Stimulated activated CD4-positive, alpha-beta T cell treated with anti-CD3 and anti-CD28 coated beads, Interleukin-12 subunit alpha, Interleukin-12 subunit beta, amount 100 ng/mL, for 48 hours (primary cell): ENCODE measurements at regions not wholly inside any gene's neighbourhood (a gene's known extent, or its start where the extent isn't known, plus 50 kb on each side); places are given as distances from the start of the nearest gene placed in this dataset.
"Not testable (repeated sequence)": the region's sequence is repeated elsewhere in the genome, so short reads cannot be mapped to it uniquely, and the experiment has no call there.

ENCODE experiments used
- DNase-seq, 3 donors: peaks; one replicate each; pipeline ENCODE4 v3.0.0-alpha.2; 2020; ENCODE audit warnings: low read depth in 2 of 3, low spot score in 1 of 3

DNA sequence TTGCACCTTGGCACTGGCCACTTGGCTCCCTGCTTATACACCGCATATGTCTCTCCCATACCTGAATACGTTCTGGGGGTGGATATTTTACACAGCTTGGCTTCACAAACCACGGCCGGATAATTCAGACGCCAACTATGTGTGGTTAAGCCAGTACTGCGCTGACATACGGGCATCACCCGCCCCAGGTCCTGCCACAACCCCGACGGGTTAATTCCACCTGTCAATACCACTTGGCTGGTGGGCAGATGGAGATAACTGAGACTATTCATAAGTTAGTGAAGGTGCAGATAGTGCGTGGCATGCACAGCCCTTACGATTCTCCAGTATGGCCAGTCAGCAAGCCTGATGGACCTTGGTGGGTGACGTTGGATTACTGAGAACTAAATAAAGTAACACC is 696.3 kb upstream of the AGA start:
- no peak for DNase-seq

DNA sequence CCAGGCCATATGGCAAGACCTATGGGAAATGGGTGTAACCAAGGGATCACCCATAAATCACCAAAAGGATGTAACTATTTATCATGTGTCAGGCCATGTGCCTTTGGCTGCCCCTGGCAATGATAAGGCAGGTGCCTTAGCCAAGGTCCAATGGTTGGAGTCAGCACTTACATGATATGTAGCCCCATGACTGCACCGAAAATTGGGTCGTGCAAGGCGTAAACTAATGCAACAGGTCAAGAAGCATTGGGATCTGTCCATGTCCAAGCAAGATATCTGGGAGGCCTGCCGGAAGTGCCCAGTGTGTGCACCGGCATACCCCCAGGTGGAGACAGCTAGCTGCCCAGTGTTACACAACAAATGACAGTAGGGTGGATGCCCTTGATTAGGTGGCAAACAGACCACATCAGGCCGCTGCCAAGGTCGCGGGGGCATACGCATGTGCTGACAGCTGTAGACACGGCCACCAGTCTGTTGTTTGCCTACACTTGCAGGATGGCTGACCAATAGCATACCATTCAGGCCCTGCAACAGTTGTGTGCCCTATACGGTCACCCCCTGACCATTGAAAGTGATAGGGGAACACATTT is 698.2 kb upstream of the AGA start:
- no peak for DNase-seq

DNA sequence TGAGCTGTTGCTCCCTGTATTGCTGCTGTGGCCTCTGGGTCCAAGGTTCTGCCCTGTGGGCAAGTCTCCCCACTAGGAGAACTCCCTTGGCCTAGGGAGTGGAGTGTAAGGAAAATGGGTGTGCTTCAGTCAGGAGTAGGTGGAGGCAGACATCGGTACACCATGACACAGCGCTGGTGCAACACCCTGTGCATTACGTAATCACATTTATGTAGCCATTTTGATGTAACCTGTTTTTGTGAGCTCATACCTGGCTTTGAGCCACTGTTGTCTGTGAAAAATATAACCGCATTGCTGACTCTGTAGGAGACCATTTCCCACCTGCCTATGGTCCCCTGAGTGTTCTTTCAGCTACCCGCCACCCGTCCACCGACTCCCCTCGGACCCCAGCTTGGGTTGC is 700.5 kb upstream of the AGA start:
- DNase-seq, result no peak

DNA sequence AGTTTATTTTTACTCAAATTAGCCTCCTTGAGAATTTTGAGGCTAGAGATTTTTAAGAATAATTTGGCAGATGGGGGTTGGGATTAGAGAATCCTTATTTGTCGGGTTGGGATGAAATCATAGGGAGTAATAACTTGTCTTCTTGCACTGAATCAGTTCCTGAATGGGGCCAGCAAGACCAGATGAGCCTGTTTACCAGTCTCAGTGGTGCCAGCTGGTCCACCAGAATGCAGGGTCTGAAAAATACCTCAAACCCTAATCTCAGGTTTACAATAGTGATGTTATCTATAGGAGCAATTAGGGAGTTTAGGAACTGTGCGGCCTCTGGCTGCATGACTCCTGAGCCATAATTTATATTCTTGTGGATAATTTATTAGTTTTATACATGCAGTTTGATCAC is 705.9 kb upstream of the AGA start:
- no peak for DNase-seq

DNA sequence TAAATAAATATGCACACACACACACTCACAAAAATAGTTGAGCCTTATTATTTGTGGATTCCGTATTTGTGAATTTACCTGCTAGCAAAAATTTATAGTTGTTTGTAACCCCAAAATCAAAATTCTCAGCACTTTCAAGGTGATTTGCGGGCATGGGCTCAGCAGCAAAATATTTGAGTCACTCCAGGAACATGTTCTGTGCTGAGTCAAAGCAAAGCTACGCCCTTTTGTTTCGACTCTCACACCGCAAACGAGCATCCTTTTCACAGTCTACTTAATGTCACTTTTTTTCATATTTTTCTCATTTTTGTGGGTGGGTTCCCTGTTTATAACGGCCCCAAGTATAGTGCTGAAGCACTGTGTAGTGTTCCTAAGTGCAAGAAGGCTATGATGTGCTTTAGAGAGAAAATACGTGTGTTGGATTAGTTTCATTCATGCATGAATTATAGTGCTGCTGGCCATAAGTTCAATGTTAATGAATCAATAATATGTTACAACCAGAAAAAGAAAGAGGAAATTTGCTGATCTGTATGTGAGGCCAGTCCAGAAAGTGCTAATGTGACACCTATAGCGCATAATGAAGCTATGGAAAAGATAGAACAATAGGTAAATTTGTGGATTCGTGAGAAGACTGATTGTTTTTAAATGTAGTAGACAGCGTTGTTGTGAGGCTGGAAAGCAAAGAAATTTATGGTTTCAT is 723.2 kb upstream of the AGA start:
- DNase-seq, result no peak

DNA sequence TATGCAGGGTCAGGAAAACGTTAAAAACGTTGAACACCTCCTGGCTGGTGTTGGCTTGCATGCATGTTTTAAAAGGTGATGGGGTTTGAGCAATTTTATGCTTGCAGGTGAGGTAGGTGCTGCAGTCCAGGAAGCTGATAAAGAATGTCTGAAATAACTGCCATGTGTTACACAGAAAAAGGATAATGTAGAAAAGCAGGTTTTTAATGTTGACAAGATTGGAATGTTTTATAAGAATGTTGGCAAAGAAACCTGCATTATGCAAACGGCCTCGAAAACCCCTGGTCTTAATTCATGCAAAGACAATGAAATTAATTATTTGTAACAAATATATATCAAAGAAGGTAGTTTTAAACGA is 723.7 kb upstream of the AGA start:
- no peak for DNase-seq

DNA sequence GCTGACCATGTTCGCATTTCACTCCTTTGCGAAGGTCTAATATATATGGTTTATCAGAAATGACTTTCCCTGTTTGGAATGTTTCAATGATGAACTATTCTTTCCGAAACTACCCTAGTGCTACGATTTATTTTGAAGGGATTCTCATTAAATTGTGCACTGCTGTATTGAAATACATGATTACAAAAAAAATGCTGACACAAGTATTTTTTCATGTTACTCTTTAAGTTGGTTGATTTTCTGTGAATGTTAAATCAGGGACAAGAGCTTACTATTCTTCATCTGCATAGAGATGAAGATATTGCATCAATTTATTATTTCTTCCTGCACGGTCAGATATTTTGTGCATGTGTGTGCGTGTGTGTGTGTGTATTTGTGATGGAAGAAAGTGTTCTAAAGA is 731.5 kb upstream of the AGA start:
- no peak for DNase-seq

DNA sequence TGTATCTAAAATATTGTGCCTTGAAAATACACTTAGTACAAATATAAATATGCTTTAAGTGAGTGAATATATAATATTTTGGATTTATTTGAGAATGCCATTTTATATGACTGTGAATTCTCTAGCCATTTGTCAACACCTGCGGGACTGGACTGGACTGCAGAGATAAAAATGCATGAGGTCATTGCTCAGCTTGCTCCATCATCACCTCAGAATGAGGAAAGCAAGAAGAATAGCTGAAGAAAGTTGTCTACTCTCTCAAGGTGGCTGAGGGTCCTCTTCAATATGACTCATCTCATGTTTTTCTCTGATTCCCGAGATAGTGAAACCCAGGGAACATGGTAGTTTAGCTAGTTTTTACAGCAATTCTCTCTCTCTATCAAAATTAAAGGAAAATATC is 732.5 kb upstream of the AGA start:
- DNase-seq, result no peak

DNA sequence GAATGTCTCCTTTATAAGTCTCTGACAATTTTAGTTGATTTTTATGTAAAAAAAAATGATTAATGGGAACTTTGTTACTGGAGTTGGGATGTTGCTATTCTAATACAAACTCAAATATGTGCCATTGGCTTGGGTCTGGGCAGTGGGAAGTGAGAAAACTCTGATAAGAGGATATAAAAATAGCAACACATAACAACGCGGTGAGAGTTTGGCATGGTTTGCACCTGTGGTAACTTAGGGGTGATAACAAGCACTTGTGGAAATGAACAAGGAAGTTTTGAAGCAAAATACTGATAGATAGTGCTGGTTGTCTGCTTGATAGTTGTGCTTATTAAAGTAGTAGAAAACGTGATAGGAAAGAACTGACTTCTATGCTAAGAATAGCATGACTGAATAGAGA is 743.3 kb upstream of the AGA start:
- DNase-seq, result no peak

DNA sequence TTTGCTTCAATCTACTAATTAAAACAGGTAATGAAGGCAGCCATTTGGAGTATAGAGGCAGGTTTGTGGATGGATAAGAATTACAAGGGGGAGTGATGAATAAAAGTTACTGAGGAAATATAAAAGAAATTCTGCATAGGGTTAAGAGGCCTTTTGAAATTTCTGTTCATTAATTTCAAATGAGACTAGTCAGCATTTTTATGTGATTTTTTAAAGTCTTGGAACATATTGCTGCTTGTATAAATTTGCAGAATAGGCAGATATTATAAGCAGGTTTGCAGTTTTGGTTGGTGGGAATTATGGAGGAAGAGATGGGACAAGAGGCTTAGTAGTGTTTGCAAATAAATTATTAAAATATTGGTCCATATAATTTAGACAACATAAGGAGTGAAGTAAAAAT is 750.4 kb upstream of the AGA start:
- no peak for DNase-seq

DNA sequence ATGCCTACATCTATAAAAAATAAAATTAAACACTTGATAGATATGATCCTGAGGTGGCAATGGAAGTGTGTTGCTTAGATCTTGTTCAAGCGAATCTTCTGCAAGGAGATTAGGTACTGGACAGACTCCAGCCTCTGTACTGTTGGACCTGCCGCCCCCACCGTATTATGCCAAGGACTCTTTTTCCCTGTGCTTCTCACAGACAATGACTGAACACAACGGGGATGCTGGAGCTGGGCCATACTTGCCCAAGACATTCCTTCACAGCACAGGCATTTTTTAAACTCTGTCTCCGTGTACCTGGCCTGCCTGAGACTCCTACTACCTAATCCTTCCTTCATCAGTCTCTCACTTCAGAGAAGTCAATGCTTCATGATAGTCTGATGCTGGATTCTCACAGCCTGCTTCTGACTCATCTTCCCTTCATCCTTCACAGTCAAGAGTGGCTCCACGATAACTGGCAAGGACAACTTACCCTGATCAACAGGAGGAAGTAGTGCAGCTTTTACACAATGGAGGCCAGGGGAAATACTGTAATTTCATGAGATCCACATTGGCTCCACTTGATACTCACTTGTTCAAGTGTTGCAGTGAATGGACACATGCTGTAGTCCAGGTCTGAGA is 754.6 kb upstream of the AGA start:
- no peak for DNase-seq

DNA sequence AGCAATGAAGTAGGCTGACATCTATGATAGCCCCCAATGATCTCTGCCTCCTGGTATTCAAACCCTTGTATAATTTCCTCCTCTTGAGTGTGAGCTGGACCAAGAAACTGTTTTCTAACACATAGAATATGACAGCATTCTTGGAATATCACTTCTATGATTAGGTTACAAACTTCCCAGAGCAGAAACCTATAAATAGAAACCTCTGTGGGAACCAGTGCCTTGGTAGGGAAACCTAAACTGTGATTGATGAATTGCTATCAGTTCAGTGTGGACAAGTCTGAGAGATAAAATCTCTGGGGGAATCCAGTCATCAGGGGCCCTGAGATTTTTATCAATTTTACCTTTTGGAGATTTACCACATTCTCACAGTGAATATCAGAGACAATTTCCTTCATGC is 756.5 kb upstream of the AGA start:
- DNase-seq, result no peak

DNA sequence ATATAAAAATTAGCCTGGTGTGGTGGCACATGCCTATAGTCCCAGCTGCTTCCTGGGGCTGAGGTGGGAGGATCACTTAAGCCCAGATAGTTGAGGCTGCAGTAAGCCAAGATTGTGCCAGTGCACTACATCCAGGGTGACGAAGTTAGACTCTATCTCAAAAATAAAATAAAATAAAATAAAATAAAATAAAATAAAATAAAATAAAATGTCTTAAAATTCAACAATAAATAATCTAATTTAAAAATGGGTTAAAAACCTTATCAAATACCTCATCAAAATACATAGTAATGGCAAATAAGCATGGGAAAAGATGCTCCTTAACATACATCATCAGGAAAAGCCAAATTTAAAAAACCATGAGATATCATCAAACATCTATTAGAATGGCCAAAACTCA is 760.2 kb upstream of the AGA start:
- no peak for DNase-seq

DNA sequence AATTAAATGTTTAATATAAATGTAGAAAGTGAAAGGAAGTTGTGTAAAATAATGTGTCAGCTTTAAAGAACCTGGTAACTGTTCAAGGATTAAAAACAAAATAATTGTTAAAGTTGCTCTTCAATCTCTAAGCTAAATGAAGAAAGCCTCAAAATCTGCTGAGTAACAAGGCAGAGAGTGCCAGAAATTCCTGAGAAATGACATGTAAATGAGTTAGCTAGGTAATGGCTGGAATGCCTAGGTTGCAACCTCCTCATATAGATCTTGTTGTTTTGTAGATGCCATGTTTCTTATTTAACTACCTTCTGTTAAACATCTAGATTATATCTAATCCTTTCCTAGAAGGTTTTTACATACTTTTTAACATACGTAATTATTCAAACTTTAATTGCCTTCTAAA is 763.6 kb upstream of the AGA start:
- DNase-seq, result no peak

DNA sequence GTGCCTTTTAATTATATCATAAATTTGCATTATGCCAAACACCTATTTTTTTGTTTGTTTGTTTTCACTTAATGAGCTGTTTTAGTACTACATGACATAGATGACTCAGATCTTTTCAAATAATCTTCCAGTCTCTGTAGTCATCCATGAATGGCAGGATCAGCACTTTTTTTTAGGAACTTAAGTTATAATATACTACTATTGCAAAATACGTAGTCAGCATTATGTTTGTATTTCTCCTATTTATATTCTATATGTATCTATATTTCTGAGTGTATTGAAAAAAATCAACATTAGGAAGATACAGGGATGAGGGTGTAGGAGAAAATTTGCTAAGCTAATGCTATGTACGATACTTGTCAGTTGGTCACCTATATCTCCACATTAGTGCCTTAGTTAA is 773.1 kb upstream of the AGA start:
- no peak for DNase-seq

DNA sequence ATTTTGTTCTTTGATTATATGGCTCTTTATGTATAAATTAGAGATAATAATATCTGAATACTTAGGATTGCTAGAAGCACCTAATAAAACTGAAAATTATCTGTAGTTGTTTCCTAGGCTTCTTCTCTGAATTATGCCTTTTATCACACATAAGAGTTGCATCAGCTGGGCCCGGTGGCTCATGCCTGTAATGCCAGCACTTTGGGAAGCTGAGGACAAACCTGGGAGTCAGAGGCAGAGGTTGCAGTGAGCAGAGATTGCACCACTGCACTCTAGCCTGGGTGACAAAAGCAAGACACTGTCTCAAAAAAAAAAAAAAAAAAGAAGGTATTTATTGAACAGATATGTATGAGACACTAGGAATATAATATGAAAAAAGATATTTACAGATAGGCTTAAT is 773.5 kb upstream of the AGA start:
- DNase-seq, result no peak

DNA sequence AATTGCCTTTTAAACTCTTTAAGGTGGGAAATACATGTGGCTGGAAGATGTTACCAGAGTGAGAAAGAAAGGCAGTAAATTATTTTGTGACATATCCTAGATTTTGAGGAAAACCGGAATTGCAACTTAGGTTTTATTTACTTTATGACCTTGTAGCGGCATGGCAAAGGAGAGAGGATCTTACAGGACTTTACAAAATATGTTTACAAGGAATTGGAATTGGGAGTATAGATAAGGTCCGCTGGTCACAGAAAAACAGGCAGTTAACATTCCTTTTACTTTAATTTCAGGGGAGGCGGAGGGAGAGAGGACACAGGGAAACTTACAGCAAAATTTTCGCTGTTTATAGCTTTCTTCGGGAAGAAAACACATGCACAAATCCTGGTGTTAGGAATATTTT is 784.2 kb upstream of the AGA start:
- not testable (repeated sequence) for DNase-seq

DNA sequence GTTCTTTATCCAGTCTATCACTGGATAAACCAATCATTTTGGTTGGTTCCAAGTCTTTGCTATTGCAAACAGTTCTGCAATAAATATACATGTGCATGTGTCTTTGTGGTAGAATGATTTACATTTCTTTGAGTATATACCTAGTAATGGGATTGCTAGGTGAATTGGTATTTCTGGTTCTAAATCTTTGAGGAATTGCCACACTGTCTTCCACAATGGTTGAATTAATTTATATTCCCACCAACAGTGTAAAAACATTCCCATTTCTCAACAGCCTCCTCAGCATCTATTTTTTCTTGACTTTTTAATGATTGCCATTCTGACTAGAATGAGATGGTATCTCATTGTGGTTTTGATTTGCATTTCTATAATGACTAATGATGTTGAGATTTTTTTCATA is 791.7 kb upstream of the AGA start:
- DNase-seq, result no peak

DNA sequence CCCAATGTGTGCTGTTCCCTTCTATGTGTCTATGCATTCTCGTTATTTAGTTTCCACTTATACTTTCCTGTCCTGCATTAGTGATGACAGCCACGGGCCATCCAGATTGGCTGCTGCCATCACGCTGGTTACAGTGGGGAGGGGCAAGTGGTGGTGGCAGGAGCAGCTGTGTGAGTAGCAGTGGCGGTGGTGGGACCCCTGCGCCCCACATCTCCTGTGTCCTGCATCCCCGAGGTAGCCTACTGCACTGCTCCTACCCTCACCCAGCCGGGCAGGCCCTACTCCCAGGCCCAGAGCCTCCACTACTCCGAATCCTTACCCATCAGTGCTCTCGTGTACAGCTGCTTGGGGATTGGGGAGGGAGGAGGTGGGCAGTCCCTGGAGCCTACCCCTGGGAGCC is 798.7 kb upstream of the AGA start:
- DNase-seq, result no peak

DNA sequence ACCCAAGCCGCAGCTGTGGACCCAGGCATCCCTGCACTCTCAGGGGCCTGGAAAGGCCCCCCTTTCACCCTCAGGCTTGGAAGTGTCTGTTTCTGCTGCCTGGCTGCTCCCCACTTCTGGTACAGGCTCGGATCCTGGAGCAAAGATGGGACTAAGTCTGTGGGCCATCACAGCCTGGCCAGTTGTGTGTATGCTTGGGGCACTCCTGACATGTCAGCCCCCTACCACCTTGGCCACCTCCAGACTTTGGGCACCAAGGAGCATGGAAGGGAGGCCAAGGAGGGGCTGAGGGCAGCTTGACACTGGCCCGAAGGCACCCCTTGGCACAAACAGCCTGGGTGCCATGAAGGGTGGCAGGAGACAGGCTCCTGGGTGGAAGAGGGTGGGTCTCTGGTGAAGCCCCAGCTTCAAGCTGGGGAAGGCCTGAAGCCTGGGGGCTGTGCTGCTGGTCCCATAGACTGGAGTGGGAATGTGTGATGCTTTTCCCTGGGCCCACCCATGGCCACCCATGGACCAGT is 799.4 kb upstream of the AGA start:
- no peak for DNase-seq

DNA sequence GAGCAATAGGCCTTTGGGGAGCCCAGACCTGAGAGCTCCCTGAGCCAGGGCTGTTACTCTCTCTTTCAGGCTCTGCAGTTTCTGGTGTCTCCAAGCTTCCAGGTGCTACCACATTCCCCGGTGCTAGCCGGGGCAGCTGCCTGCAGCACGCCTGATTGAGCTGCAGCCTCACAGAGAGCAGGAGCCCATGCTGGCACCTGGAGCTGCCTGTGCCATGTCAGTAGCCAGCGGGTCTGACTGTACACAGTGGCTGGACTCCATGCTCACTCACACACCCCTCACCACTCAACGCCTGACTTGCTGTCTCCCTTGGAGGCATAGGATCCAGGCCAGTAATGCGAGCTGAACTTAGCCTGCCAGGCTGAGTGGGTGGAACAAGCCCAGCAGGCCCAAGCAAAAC is 800.4 kb upstream of the AGA start:
- DNase-seq, result no peak

DNA sequence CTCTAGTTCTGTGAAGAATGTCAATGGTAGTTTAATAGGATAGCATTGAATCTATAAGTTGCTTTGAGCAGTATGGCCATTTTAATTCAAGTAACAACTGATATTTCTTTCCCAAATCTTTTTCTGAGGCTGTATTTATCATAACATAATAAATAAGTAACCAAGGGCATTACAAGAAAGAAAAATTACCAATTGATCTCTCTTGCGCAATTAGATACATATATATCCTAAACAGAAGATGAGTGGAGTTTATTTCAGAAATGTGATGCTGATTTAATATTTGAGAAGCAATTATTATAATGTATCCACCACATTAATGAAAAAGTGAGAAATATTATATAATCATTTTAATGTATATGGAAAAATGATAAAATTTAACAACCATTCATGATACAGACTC is 802.5 kb upstream of the AGA start:
- no peak for DNase-seq

DNA sequence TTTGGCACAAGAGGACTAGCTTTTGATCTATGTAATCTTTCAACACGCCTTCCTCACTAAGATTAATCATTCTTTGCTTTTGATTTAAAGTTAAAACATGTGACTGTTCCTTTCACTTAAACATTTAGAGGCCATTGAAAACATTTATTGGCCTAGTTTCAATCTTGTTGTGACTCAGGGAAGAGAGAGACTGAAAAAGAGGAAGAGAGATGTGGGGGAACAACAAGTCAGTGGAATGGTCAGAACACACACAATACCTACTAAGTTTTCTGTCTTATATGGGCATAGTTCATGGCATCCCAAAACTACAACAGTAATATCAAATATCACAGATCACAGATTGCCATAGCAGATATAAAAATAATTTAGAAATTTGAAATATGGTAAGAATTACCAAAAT is 812.9 kb upstream of the AGA start:
- no peak for DNase-seq
